ENCODE measurements at regions not wholly inside any gene's neighbourhood (a gene's known extent, or its start where the extent isn't known, plus 50 kb on each side); places are given as distances from the start of the nearest gene placed in this dataset.

DNA sequence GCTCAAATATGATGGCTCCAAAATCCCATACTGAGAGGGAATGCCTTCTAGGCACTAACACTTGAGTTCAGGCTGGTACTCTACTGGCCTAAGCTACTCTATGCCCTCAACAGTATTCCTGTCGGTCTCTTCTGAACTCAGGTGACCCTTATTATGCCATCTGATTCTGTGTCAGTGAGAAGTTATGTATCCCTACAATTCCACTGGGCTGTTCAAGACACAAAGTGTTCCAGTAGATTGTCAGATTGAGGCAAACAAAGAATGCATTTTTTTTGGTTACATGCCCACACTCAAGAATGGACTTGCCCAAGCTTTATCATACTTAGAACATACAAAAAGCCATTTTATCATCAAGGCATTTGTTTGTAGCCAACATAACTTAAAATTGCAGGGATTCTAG is 553.8 kb upstream of the PRMT6 start:
- no peak overlapping the region for H2AFZ ChIP-seq (ENCODE audit: insufficient read depth, low read depth, low read length, poor library complexity, severe bottlenecking)
- H3K27me3 ChIP-seq (replicated peaks in 1 of 4; ENCODE audit: control extremely low read depth in 1 of 4, control insufficient read depth in 3 of 4, insufficient read depth in 4 of 4, low read length in 3 of 4): no peaks in the 10 kb centered on the region
- Mint-ChIP-seq H3K9me3 (ENCODE audit: insufficient read depth) (peaks cover 2% of the 10 kb centered on the region), H3K27ac (no peak overlapping the region), H3K4me1 (no peaks in the 10 kb centered on the region), H3K4me3 (no peak overlapping the region), H3K27me3 (no peaks in the 10 kb centered on the region)
- no peak overlapping the region for H3K27ac ChIP-seq (ENCODE audit: low read length in 2 of 2)
- ChIA-PET POLR2A (no interaction called here), CTCF (no interaction called here)
- ATAC-seq (ENCODE audit: low read depth) (no peak), DNase-seq (no peak)
- no peak overlapping the region for H3K4me3 ChIP-seq (ENCODE audit: control extremely low read depth in 1 of 5, extremely low read depth in 1 of 5, insufficient read depth in 1 of 5, low read depth in 2 of 5, low read length in 4 of 5)
- H3K79me2 ChIP-seq (ENCODE audit: control insufficient read depth, insufficient read depth, low read length): no peaks in the 10 kb centered on the region
- H3K4me1 ChIP-seq (ENCODE audit: control insufficient read depth in 2 of 2, insufficient read depth in 2 of 2, low read length in 2 of 2): no peaks in the 10 kb centered on the region
- WGBS (ENCODE audit: insufficient coverage): 80% methylated on average over 1 of the region's 1 CpG
- intact Hi-C loops (cut with micrococcal nuclease): no loop called here
- no peak overlapping the region for H3K9ac ChIP-seq (ENCODE audit: low read length)
- H4K20me1 ChIP-seq (ENCODE audit: control insufficient read depth, insufficient read depth, low read length, poor library complexity, severe bottlenecking): no peaks in the 10 kb centered on the region
- no peaks in the 10 kb centered on the region for H3K36me3 ChIP-seq (replicated peaks in 1 of 2; ENCODE audit: control extremely low read depth in 1 of 2, control insufficient read depth in 1 of 2, extremely low read depth in 1 of 2, insufficient read depth in 2 of 2, low read length in 1 of 2)
- H3K4me2 ChIP-seq (replicated peaks; ENCODE audit: low read depth, low read length, poor library complexity, severe bottlenecking): no peak overlapping the region
- TF ChIP-seq, protein P1, sequence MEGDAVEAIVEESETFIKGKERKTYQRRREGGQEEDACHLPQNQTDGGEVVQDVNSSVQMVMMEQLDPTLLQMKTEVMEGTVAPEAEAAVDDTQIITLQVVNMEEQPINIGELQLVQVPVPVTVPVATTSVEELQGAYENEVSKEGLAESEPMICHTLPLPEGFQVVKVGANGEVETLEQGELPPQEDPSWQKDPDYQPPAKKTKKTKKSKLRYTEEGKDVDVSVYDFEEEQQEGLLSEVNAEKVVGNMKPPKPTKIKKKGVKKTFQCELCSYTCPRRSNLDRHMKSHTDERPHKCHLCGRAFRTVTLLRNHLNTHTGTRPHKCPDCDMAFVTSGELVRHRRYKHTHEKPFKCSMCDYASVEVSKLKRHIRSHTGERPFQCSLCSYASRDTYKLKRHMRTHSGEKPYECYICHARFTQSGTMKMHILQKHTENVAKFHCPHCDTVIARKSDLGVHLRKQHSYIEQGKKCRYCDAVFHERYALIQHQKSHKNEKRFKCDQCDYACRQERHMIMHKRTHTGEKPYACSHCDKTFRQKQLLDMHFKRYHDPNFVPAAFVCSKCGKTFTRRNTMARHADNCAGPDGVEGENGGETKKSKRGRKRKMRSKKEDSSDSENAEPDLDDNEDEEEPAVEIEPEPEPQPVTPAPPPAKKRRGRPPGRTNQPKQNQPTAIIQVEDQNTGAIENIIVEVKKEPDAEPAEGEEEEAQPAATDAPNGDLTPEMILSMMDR (IDR thresholded peaks at IDR 0.05): no peak
- no peak for TF ChIP-seq EZH2 (IDR thresholded peaks at IDR 0.05; ENCODE audit: borderline replicate concordance, insufficient read depth, low read depth, low read length, poor library complexity, severe bottlenecking)
- H3K9me3 ChIP-seq (ENCODE audit: control extremely low read depth in 1 of 3, control insufficient read depth in 2 of 3, insufficient read depth in 1 of 3, low read length in 2 of 3): no peaks in the 10 kb centered on the region

DNA sequence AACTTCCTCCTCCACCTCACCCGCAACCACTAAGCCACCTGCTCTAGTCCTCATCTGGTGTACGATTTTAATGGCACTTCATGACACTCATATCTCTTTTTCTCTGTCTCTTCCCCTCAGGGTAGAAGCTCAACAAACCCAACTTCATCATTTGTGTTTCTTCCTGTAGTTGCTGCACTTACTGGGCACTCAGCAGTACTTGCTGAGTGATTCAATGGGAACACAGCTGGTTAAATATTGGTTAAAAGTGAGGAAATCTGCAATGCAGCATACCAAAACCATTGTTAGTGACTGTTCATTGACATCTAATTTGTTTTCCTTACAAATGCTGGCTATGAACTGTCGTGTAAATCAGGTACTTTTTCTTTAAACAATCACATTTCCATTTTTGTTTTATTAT is 541.1 kb upstream of the PRMT6 start:
- H3K79me2 ChIP-seq (ENCODE audit: control insufficient read depth, insufficient read depth, low read length): no peaks in the 10 kb centered on the region
- Mint-ChIP-seq H3K27me3 (no peaks in the 10 kb centered on the region), H3K9me3 (ENCODE audit: insufficient read depth) (no peaks in the 10 kb centered on the region), H3K4me1 (no peaks in the 10 kb centered on the region), H3K4me3 (no peak overlapping the region), H3K27ac (no peak overlapping the region)
- no peak overlapping the region for H2AFZ ChIP-seq (ENCODE audit: insufficient read depth, low read depth, low read length, poor library complexity, severe bottlenecking)
- DNase-seq (no peak), ATAC-seq (ENCODE audit: low read depth) (no peak)
- H3K9ac ChIP-seq (ENCODE audit: low read length): no peak overlapping the region
- no peaks in the 10 kb centered on the region for H3K9me3 ChIP-seq (ENCODE audit: control extremely low read depth in 1 of 3, control insufficient read depth in 2 of 3, insufficient read depth in 1 of 3, low read length in 2 of 3)
- no peak overlapping the region for H3K4me3 ChIP-seq (ENCODE audit: control extremely low read depth in 1 of 5, extremely low read depth in 1 of 5, insufficient read depth in 1 of 5, low read depth in 2 of 5, low read length in 4 of 5)
- H3K27ac ChIP-seq (ENCODE audit: low read length in 2 of 2): no peak overlapping the region
- ChIA-PET POLR2A (no interaction called here), CTCF (no interaction called here)
- H3K4me1 ChIP-seq (ENCODE audit: control insufficient read depth in 2 of 2, insufficient read depth in 2 of 2, low read length in 2 of 2): no peaks in the 10 kb centered on the region
- no peak for TF ChIP-seq EZH2 (IDR thresholded peaks at IDR 0.05; ENCODE audit: borderline replicate concordance, insufficient read depth, low read depth, low read length, poor library complexity, severe bottlenecking)
- TF ChIP-seq, protein P1 (IDR thresholded peaks at IDR 0.05): no peak
- no peaks in the 10 kb centered on the region for H3K27me3 ChIP-seq (replicated peaks in 1 of 4; ENCODE audit: control extremely low read depth in 1 of 4, control insufficient read depth in 3 of 4, insufficient read depth in 4 of 4, low read length in 3 of 4)
- no peak overlapping the region for H3K4me2 ChIP-seq (replicated peaks; ENCODE audit: low read depth, low read length, poor library complexity, severe bottlenecking)
- no peaks in the 10 kb centered on the region for H4K20me1 ChIP-seq (ENCODE audit: control insufficient read depth, insufficient read depth, low read length, poor library complexity, severe bottlenecking)
- intact Hi-C loops (cut with micrococcal nuclease): no loop called here
- no peaks in the 10 kb centered on the region for H3K36me3 ChIP-seq (replicated peaks in 1 of 2; ENCODE audit: control extremely low read depth in 1 of 2, control insufficient read depth in 1 of 2, extremely low read depth in 1 of 2, insufficient read depth in 2 of 2, low read length in 1 of 2)
- WGBS (ENCODE audit: insufficient coverage): 100% methylated on average over 1 of the region's 3 CpGs
